Nephron progenitor cell (in vitro differentiated cells): ENCODE measurements at regions not wholly inside any gene's neighbourhood (a gene's known extent, or its start where the extent isn't known, plus 50 kb on each side); places are given as distances from the start of the nearest gene placed in this dataset.

Source experiments
- DNase-seq: peaks from one replicate; pipeline ENCODE4 v3.0.0; 2021
- H3K27ac Mint-ChIP-seq: 2 replicates; pipeline ENCODE4 v1.8.0; 2021; ENCODE audit warnings: mild to moderate bottlenecking, moderate library complexity, mixed read lengths
- H3K27me3 Mint-ChIP-seq: 2 replicates; pipeline ENCODE4 v1.8.0; 2021; ENCODE audit warnings: mild to moderate bottlenecking, low read depth, mixed read lengths; ENCODE audit not compliant: poor library complexity
- H3K36me3 Mint-ChIP-seq: 2 replicates; pipeline ENCODE4 v1.8.0; 2021; ENCODE audit warnings: low read depth, mixed read lengths
- H3K4me1 Mint-ChIP-seq: 2 replicates; pipeline ENCODE4 v1.8.0; 2021; ENCODE audit warnings: mixed read lengths
- H3K4me3 Mint-ChIP-seq: 2 replicates; pipeline ENCODE4 v1.8.0; 2021; ENCODE audit warnings: mild to moderate bottlenecking, moderate library complexity, mixed read lengths
- H3K9me3 Mint-ChIP-seq: 2 replicates; pipeline ENCODE4 v1.8.0; 2021; ENCODE audit warnings: mild to moderate bottlenecking, moderate library complexity, mixed read lengths
- CTCF ChIP-seq: fragments of 200-600 bp; sonication (generic); IDR thresholded peaks from 2 replicates; pipeline ENCODE4 v1.5.0; 2021; ENCODE audit warnings: antibody characterized with exemption

- H3K4me1 Mint-ChIP-seq, result peaks cover 80% of the 10 kb centered on the region
- H3K9me3 Mint-ChIP-seq, result no peaks in the 10 kb centered on the region
- H3K27ac Mint-ChIP-seq, result no peak overlapping the region
- no peak overlapping the region for H3K4me3 Mint-ChIP-seq
- H3K36me3 Mint-ChIP-seq, result no peaks in the 10 kb centered on the region
- no peak for TF ChIP-seq CTCF
- no peak for DNase-seq
- peaks cover 38% of the 10 kb centered on the region for H3K27me3 Mint-ChIP-seq
These were observed 106.5 kb downstream of the DACT2 start for GRCh38 chr6:168213121-168213524.

GRCh38 chr6:168212362-168212761 is 107.2 kb downstream of the DACT2 start:
- no peak for DNase-seq
- no peak overlapping the region for H3K27ac Mint-ChIP-seq
- H3K36me3 Mint-ChIP-seq, result no peaks in the 10 kb centered on the region
- no peaks in the 10 kb centered on the region for H3K9me3 Mint-ChIP-seq
- peaks cover 84% of the 10 kb centered on the region for H3K4me1 Mint-ChIP-seq
- no peak overlapping the region for H3K4me3 Mint-ChIP-seq
- H3K27me3 Mint-ChIP-seq, result peaks cover 31% of the 10 kb centered on the region
- no peak for TF ChIP-seq CTCF

- Mint-ChIP-seq H3K27me3 (peaks cover 26% of the 10 kb centered on the region), H3K36me3 (no peaks in the 10 kb centered on the region), H3K27ac (peak overlapping the region; percentile 60), H3K4me3 (peak overlapping the region; percentile 59), H3K9me3 (no peaks in the 10 kb centered on the region), H3K4me1 (peaks cover 85% of the 10 kb centered on the region)
- no peak for DNase-seq
- no peak for TF ChIP-seq CTCF
These were observed 107.9 kb downstream of the DACT2 start for GRCh38 chr6:168211681-168212080.

GRCh38 chr6:168210239-168211105 is 109.1 kb downstream of the DACT2 start:
- H3K4me1 Mint-ChIP-seq, result peaks cover 85% of the 10 kb centered on the region
- TF ChIP-seq CTCF, result no peak
- H3K27ac Mint-ChIP-seq, result no peak overlapping the region
- H3K4me3 Mint-ChIP-seq, result no peak overlapping the region
- peaks cover 21% of the 10 kb centered on the region for H3K27me3 Mint-ChIP-seq
- H3K9me3 Mint-ChIP-seq, result peaks cover 5% of the 10 kb centered on the region
- no peaks in the 10 kb centered on the region for H3K36me3 Mint-ChIP-seq
- no peak for DNase-seq

GRCh38 chr6:168209420-168209819 is 110.2 kb downstream of the DACT2 start:
- peaks cover 79% of the 10 kb centered on the region for H3K4me1 Mint-ChIP-seq
- no peak for DNase-seq
- peaks cover 11% of the 10 kb centered on the region for H3K27me3 Mint-ChIP-seq
- H3K9me3 Mint-ChIP-seq, result peaks cover 8% of the 10 kb centered on the region
- H3K4me3 Mint-ChIP-seq, result peak overlapping the region; percentile 8
- peak overlapping the region; percentile 12 for H3K27ac Mint-ChIP-seq
- no peaks in the 10 kb centered on the region for H3K36me3 Mint-ChIP-seq
- no peak for TF ChIP-seq CTCF

- H3K4me3 Mint-ChIP-seq, result peak overlapping the region; percentile 8
- peaks cover 74% of the 10 kb centered on the region for H3K4me1 Mint-ChIP-seq
- no peaks in the 10 kb centered on the region for H3K36me3 Mint-ChIP-seq
- no peak overlapping the region for H3K27ac Mint-ChIP-seq
- DNase-seq, result peak; percentile 46
- peaks cover 10% of the 10 kb centered on the region for H3K27me3 Mint-ChIP-seq
- H3K9me3 Mint-ChIP-seq, result peaks cover 13% of the 10 kb centered on the region
- TF ChIP-seq CTCF, result no peak
These were observed 110.7 kb downstream of the DACT2 start for GRCh38 chr6:168208854-168209253.
